ENCODE measurements at regions not wholly inside any gene's neighbourhood (a gene's known extent, or its start where the extent isn't known, plus 50 kb on each side); places are given as distances from the start of the nearest gene placed in this dataset.

- H3K23ac ChIP-seq (ENCODE audit: insufficient read length, low read depth, low read length) = no peak overlapping the region
- no peak overlapping the region; a peak in 1 of 7 replicates for H3K27ac Mint-ChIP-seq
- H3K9me3 ChIP-seq (ENCODE audit: control insufficient read depth, low read depth, low read length) = no peaks in the 10 kb centered on the region
- no peaks in the 10 kb centered on the region for H3K4me1 ChIP-seq (ENCODE audit: insufficient read depth, low read length)
- H3K4ac ChIP-seq (ENCODE audit: low read depth, low read length) = no peak overlapping the region
- no peaks in the 10 kb centered on the region; a peak in 1 of 5 replicates for H3K9me3 Mint-ChIP-seq
- H4K5ac ChIP-seq (ENCODE audit: insufficient read length, low read depth, low read length) = no peak overlapping the region
- H3K79me1 ChIP-seq (ENCODE audit: insufficient read depth, low read depth, low read length, poor library complexity, severe bottlenecking) = no peaks in the 10 kb centered on the region
- H3K23me2 ChIP-seq (ENCODE audit: insufficient read length, low read depth, low read length, poor library complexity, severe bottlenecking) = no peaks in the 10 kb centered on the region
- H3K18ac ChIP-seq (ENCODE audit: insufficient read length, low read depth, low read length) = no peak overlapping the region
- no peak for TF ChIP-seq CTCF (conservative IDR thresholded peaks at IDR 0.05)
- H4K8ac ChIP-seq (replicated peaks; ENCODE audit: insufficient read length, low read depth, low read length) = no peak overlapping the region
- H3K27me3 Mint-ChIP-seq (ENCODE audit: low read depth) = no peaks in the 10 kb centered on the region
- no peaks in the 10 kb centered on the region for H3K36me3 Mint-ChIP-seq (ENCODE audit: insufficient read depth in 1 of 3, low read depth in 3 of 3)
- H2AK5ac ChIP-seq (ENCODE audit: insufficient read length, low read length) = no peak overlapping the region
- H3T11ph ChIP-seq (ENCODE audit: low read length) = no peak overlapping the region
- DNase-seq = no peak
- H2BK5ac ChIP-seq (ENCODE audit: insufficient read length, low read length) = no peak overlapping the region
- H2AFZ ChIP-seq (ENCODE audit: low read length) = no peak overlapping the region
- WGBS (ENCODE audit: extremely low coverage, insufficient read length, low lambda C conversion rate) = no CpG with 5 or more reads among the region's 1 CpG
- H2BK12ac ChIP-seq (ENCODE audit: insufficient read length, low read depth, low read length) = no peak overlapping the region
- H3K56ac ChIP-seq (ENCODE audit: insufficient read length, low read depth, low read length) = no peak overlapping the region
- no peak overlapping the region for H3K4me2 ChIP-seq (ENCODE audit: insufficient read depth, insufficient read length, low read length)
- H3K4me1 Mint-ChIP-seq = no peaks in the 10 kb centered on the region
- no peak overlapping the region for H2BK20ac ChIP-seq (ENCODE audit: low read depth, low read length, poor library complexity, severe bottlenecking)
- no peak overlapping the region for H3K14ac ChIP-seq (ENCODE audit: insufficient read depth, low read length)
- H3K27ac ChIP-seq (ENCODE audit: insufficient read length, low read depth, low read length) = no peak overlapping the region
- H2BK120ac ChIP-seq (ENCODE audit: low read depth, low read length, poor library complexity, severe bottlenecking) = no peak overlapping the region
- no peak overlapping the region for H3K9ac ChIP-seq (ENCODE audit: extremely low read depth, insufficient read length, low read length)
- H3K27me3 ChIP-seq (ENCODE audit: insufficient read depth, low read length) = no peaks in the 10 kb centered on the region
- H4K91ac ChIP-seq (ENCODE audit: insufficient read length, low read depth, low read length) = no peak overlapping the region
- no peaks in the 10 kb centered on the region for H4K20me1 ChIP-seq (ENCODE audit: control insufficient read depth, insufficient read depth, insufficient read length)
- no peaks in the 10 kb centered on the region for H3K79me2 ChIP-seq (ENCODE audit: insufficient read depth, low read length)
- no peak overlapping the region for H3K4me3 Mint-ChIP-seq
- H2BK15ac ChIP-seq (ENCODE audit: low read depth, low read length) = no peak overlapping the region
Observed at GRCh38 chr10:108632144-108632543, 1291.2 kb downstream of the XPNPEP1 start.

Data from H9 (cell line).